HepG2 (cell line): ENCODE measurements at regions not wholly inside any gene's neighbourhood (a gene's known extent, or its start where the extent isn't known, plus 50 kb on each side); places are given as distances from the start of the nearest gene placed in this dataset.

ENCODE experiments used
- ATAC-seq: fragments of 200-7000 bp; cut with Tn5 transposase; 3 replicates; pipeline ENCODE4 v1.9.1; 2020; ENCODE audit warnings: mild to moderate bottlenecking, moderate library complexity
- BruUV-seq: library from RNA; stranded (reverse); fragments of 400-500 nt; replicated peaks from 2 replicates; lab custom pipeline; 2021; lab: Mats Ljungman, UMichigan
- CTCF ChIA-PET: fragments of 300-600 bp; formaldehyde crosslinking; extraction: SDS; loops from one replicate; lab custom pipeline; 2021; ENCODE audit warnings: low total read pairs, inconsistent platforms, low intra/inter-chr PET ratio; lab: Yijun Ruan, JAX
- POLR2A ChIA-PET: fragments of 350-600 bp; sonication (Branson Sonifier 250); formaldehyde crosslinking; loops from one replicate; lab custom pipeline; 2020; ENCODE audit warnings: antibody characterized with exemption, inconsistent platforms; lab: Yijun Ruan, JAX
- DNase-seq: peaks from one replicate; pipeline ENCODE4 v3.0.0-alpha.2; 2015; ENCODE audit warnings: low spot score
- FAIRE-seq: peaks from 3 replicates; lab custom pipeline; 2011; peaks lifted over from hg19 to GRCh38; lab: Jason Lieb, UNC
- H2AFZ ChIP-seq: one replicate; pipeline ENCODE4 v1.6.1; 2011; ENCODE audit warnings: low read length, inconsistent platforms
- H3K27ac ChIP-seq: fragments of 300-600 bp; 3 replicates; pipeline ENCODE4 v1.8.0; 2011; ENCODE audit warnings: mixed run types, mild to moderate bottlenecking, mixed read lengths, low read length, inconsistent platforms; ENCODE audit not compliant: insufficient read depth; ENCODE audit errors: extremely low read length
- H3K27me3 ChIP-seq, 2 experiments: fragments of 200-600 bp in 1 of 2; 2 replicates in 1 of 2; 3 replicates in 1 of 2; pipeline versions ENCODE4 v1.6.0 to v1.8.0; 2011; ENCODE audit warnings: low read length in 2 of 2, mild to moderate bottlenecking in 2 of 2, moderate library complexity in 2 of 2, inconsistent platforms in 1 of 2; ENCODE audit not compliant: insufficient read depth in 2 of 2, control insufficient read depth in 1 of 2
- H3K36me3 ChIP-seq, 2 experiments: fragments of 200-600 bp in 1 of 2; replicated peaks in 1 of 2; 2 replicates in 1 of 2; 3 replicates in 1 of 2; pipeline versions ENCODE4 v1.5.1 to v1.8.0; 2011; ENCODE audit warnings: low read length in 2 of 2, inconsistent platforms in 1 of 2; ENCODE audit not compliant: insufficient read depth in 2 of 2, control insufficient read depth in 1 of 2
- H3K4me1 ChIP-seq: 2 replicates; pipeline ENCODE4 v1.5.1; 2012; ENCODE audit warnings: low read length, inconsistent platforms; ENCODE audit not compliant: insufficient read depth
- H3K4me2 ChIP-seq: 2 replicates; pipeline ENCODE4 v1.6.0; 2011; ENCODE audit warnings: low read depth, low read length, inconsistent platforms
- H3K4me3 ChIP-seq, 3 experiments: fragments of 200-600 bp in 1 of 3; sonication (generic), shearing (Covaris generic) in 1 of 3; replicated peaks in 1 of 3; 2 replicates each; pipeline ENCODE4 v1.5.1; 2011 to 2016; ENCODE audit warnings: low read length in 3 of 3, inconsistent platforms in 2 of 3, low read depth in 2 of 3, mild to moderate bottlenecking in 2 of 3, control low read depth in 1 of 3, mixed read lengths in 1 of 3; ENCODE audit not compliant: insufficient read depth in 1 of 3
- H3K79me2 ChIP-seq: one replicate; pipeline ENCODE4 v1.6.1; 2011; ENCODE audit warnings: low read length, inconsistent platforms; ENCODE audit not compliant: insufficient read depth
- H3K9ac ChIP-seq: 2 replicates; pipeline ENCODE4 v1.6.0; 2011; ENCODE audit warnings: mild to moderate bottlenecking, low read depth, low read length, inconsistent platforms; ENCODE audit not compliant: insufficient read depth
- H3K9me3 ChIP-seq: 2 replicates; pipeline ENCODE4 v1.5.1; 2012; ENCODE audit warnings: mild to moderate bottlenecking, low read length
- H4K20me1 ChIP-seq: 2 replicates; pipeline ENCODE4 v1.6.0; 2011; ENCODE audit warnings: inconsistent platforms, mild to moderate bottlenecking, low read length, moderate library complexity; ENCODE audit not compliant: insufficient read depth
- CC2D1A ChIP-seq: sonication (generic); formaldehyde crosslinking; IDR thresholded peaks from 2 replicates; pipeline ENCODE4 v1.8.1; 2023; ENCODE audit warnings: mild to moderate bottlenecking, missing genetic modification reagents
- CCAR2 ChIP-seq: fragments of 200-400 bp; formaldehyde crosslinking; optimal IDR thresholded peaks from 2 replicates; pipeline ENCODE3; 2018; ENCODE audit warnings: low read depth, mild to moderate bottlenecking, low read length, moderate library complexity
- EP300 ChIP-seq, 3 experiments: sonication (generic) in 1 of 3; formaldehyde crosslinking in 1 of 3; IDR thresholded peaks; 2 replicates each; pipeline versions ENCODE4 v1.5.1 to v1.6.1; 2011 to 2020; ENCODE audit warnings: low read depth in 2 of 3, low read length in 2 of 3, borderline replicate concordance in 1 of 3, improper control_type of control experiment in 1 of 3, mild to moderate bottlenecking in 1 of 3, missing genetic modification reagents in 1 of 3, moderate library complexity in 1 of 3
- FOXJ3 ChIP-seq: sonication (generic); formaldehyde crosslinking; IDR thresholded peaks from 2 replicates; pipeline ENCODE4 v1.4.0; 2020; ENCODE audit warnings: missing genetic modification reagents, mild to moderate bottlenecking, borderline replicate concordance
- GATAD2A ChIP-seq: IDR thresholded peaks from 2 replicates; pipeline ENCODE4 v1.6.1; 2016
- HDAC2 ChIP-seq: sonication (generic); formaldehyde crosslinking; IDR thresholded peaks from 2 replicates; pipeline ENCODE4 v1.4.0; 2020; ENCODE audit warnings: missing genetic modification reagents
- HDAC6 ChIP-seq: fragments of 200-600 bp; sonication (generic); IDR thresholded peaks from 2 replicates; pipeline ENCODE4 v1.7.0; 2017; ENCODE audit warnings: mild to moderate bottlenecking, antibody characterized with exemption, low read length, low read depth
- HOXA3 ChIP-seq: sonication (generic); formaldehyde crosslinking; IDR thresholded peaks from 2 replicates; pipeline ENCODE4 v1.5.0; 2020; ENCODE audit warnings: missing genetic modification reagents
- IKZF4 ChIP-seq: sonication (generic); formaldehyde crosslinking; IDR thresholded peaks from 2 replicates; pipeline ENCODE4 v1.5.1; 2020; ENCODE audit warnings: borderline replicate concordance, mild to moderate bottlenecking, low read depth, missing genetic modification reagents; ENCODE audit errors: not compliant biosample characterization
- ISL2 ChIP-seq: sonication (generic); formaldehyde crosslinking; IDR thresholded peaks from 2 replicates; pipeline ENCODE4 v1.5.0; 2020; ENCODE audit warnings: missing genetic modification reagents
- KLF13 ChIP-seq: sonication (generic); formaldehyde crosslinking; IDR thresholded peaks from 2 replicates; pipeline ENCODE4 v1.4.0; 2020; ENCODE audit warnings: mild to moderate bottlenecking, missing genetic modification reagents
- MBD4 ChIP-seq: IDR thresholded peaks from 2 replicates; pipeline ENCODE4 v1.6.1; 2012; ENCODE audit warnings: low read length, inconsistent platforms, borderline replicate concordance
- SRF ChIP-seq: IDR thresholded peaks from 2 replicates; pipeline ENCODE4 v1.6.1; 2011; ENCODE audit warnings: mild to moderate bottlenecking, low read depth, low read length, moderate library complexity
- YEATS2 ChIP-seq: sonication (generic); formaldehyde crosslinking; IDR thresholded peaks from 2 replicates; pipeline ENCODE4 v1.4.0; 2020; ENCODE audit warnings: missing genetic modification reagents, borderline replicate concordance
- ZEB1 ChIP-seq: IDR thresholded peaks from 2 replicates; pipeline ENCODE4 v1.6.1; 2012; ENCODE audit warnings: mild to moderate bottlenecking, low read depth, inconsistent platforms; ENCODE audit not compliant: insufficient replicate concordance
- ZNF256 ChIP-seq: sonication (generic); formaldehyde crosslinking; conservative IDR thresholded peaks from 2 replicates; pipeline ENCODE4 v1.4.0; 2020; ENCODE audit warnings: missing genetic modification reagents
- WGBS: methylation state at CpG from one replicate; pipeline ENCODE4 v1.1.6; 2017; ENCODE audit warnings: low lambda C conversion rate; 5-methylcytosine and 5-hydroxymethylcytosine counted together
- in situ Hi-C: cut with HindIII; loops from 2 replicates; pipeline ENCODE4 v1.10.0; 2017; ENCODE audit warnings: low pct_unique_long_range_greater_than_20kb; ENCODE audit not compliant: extremely low pct_ligation_motif_present
- intact Hi-C: fragments of 100-400 bp; cut with micrococcal nuclease; formaldehyde crosslinking; loops from one replicate; pipeline ENCODE4 v1.10.0; 2022; ENCODE audit not compliant: unreplicated experiment
- TF ChIP-seq, protein P1 (sequence below): sonication (generic); formaldehyde crosslinking; IDR thresholded peaks from 2 replicates; pipeline ENCODE4 v1.4.0; 2020; ENCODE audit warnings: mild to moderate bottlenecking, missing genetic modification reagents
- TF ChIP-seq, protein P2 (sequence below): sonication (generic); formaldehyde crosslinking; conservative IDR thresholded peaks from 2 replicates; pipeline ENCODE4 v1.8.1; 2023; ENCODE audit warnings: missing genetic modification reagents
- TF ChIP-seq, protein P3 (sequence below): sonication (generic); formaldehyde crosslinking; IDR thresholded peaks from 2 replicates; pipeline ENCODE4 v1.9.0; 2021; ENCODE audit warnings: missing genetic modification reagents, borderline replicate concordance

DNA sequence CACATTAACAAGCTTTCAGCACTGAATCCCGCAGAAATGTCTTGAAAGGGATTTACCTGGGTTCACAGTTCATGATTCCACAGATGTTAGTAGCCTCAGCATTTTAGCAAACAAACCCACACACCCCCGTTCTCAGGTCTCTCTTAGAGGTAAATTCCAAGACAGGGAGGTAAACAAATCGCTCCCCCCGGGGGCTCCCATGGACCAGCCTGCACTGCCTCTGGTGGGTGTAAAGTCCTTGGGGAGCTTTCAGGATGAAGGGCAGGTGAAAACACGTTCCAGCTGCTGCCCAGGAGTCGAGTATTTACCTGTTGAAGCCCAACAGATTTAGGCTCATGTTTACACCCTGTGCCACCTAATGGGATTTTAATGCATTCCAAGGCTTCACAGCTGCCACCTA lies 187.0 kb upstream of the FOXQ1 start:
- H3K27me3 ChIP-seq = no peaks in the 10 kb centered on the region
- TF ChIP-seq GATAD2A (CRISPR knock-in tag) (peak; percentile 61), ZEB1 (peak; percentile 90), HDAC6 (no peak), ZNF256 (0 out of 2 replicates have a peak, but pooled peaks have one; percentile 17), EP300 (IDR thresholded peaks at IDR 0.05; ENCODE audit: low read depth in 2 of 2, low read length in 2 of 2) (peak in 1 of 2 experiments; percentile 26; a peak in 2 of 4 replicates), EP300 (CRISPR knock-in tag; IDR thresholded peaks at IDR 0.05; ENCODE audit: borderline replicate concordance) (no peak), HOXA3 (CRISPR knock-in tag) (peak; percentile 26; the same call in 1 of the 2 replicates), FOXJ3 (CRISPR knock-in tag) (peak; percentile 24; the same call in 1 of the 2 replicates), SRF (no peak), CCAR2 (no peak), MBD4 (no peak), YEATS2 (CRISPR knock-in tag) (no peak), KLF13 (CRISPR knock-in tag) (no peak), ISL2 (CRISPR knock-in tag) (0 out of 2 replicates have a peak, but pooled peaks have one; percentile 36), IKZF4 (CRISPR knock-in tag) (no peak), HDAC2 (CRISPR knock-in tag) (0 out of 2 replicates have a peak, but pooled peaks have one; percentile 24), CC2D1A (CRISPR knock-in tag) (no peak)
- TF ChIP-seq, protein P1, sequence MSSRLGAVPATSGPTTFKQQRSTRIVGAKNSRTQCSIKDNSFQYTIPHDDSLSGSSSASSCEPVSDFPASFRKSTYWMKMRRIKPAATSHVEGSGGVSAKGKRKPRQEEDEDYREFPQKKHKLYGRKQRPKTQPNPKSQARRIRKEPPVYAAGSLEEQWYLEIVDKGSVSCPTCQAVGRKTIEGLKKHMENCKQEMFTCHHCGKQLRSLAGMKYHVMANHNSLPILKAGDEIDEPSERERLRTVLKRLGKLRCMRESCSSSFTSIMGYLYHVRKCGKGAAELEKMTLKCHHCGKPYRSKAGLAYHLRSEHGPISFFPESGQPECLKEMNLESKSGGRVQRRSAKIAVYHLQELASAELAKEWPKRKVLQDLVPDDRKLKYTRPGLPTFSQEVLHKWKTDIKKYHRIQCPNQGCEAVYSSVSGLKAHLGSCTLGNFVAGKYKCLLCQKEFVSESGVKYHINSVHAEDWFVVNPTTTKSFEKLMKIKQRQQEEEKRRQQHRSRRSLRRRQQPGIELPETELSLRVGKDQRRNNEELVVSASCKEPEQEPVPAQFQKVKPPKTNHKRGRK (CRISPR knock-in tag) = no peak
- TF ChIP-seq, protein P2, sequence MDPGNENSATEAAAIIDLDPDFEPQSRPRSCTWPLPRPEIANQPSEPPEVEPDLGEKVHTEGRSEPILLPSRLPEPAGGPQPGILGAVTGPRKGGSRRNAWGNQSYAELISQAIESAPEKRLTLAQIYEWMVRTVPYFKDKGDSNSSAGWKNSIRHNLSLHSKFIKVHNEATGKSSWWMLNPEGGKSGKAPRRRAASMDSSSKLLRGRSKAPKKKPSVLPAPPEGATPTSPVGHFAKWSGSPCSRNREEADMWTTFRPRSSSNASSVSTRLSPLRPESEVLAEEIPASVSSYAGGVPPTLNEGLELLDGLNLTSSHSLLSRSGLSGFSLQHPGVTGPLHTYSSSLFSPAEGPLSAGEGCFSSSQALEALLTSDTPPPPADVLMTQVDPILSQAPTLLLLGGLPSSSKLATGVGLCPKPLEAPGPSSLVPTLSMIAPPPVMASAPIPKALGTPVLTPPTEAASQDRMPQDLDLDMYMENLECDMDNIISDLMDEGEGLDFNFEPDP (CRISPR knock-in tag) = no peak
- TF ChIP-seq, protein P3, sequence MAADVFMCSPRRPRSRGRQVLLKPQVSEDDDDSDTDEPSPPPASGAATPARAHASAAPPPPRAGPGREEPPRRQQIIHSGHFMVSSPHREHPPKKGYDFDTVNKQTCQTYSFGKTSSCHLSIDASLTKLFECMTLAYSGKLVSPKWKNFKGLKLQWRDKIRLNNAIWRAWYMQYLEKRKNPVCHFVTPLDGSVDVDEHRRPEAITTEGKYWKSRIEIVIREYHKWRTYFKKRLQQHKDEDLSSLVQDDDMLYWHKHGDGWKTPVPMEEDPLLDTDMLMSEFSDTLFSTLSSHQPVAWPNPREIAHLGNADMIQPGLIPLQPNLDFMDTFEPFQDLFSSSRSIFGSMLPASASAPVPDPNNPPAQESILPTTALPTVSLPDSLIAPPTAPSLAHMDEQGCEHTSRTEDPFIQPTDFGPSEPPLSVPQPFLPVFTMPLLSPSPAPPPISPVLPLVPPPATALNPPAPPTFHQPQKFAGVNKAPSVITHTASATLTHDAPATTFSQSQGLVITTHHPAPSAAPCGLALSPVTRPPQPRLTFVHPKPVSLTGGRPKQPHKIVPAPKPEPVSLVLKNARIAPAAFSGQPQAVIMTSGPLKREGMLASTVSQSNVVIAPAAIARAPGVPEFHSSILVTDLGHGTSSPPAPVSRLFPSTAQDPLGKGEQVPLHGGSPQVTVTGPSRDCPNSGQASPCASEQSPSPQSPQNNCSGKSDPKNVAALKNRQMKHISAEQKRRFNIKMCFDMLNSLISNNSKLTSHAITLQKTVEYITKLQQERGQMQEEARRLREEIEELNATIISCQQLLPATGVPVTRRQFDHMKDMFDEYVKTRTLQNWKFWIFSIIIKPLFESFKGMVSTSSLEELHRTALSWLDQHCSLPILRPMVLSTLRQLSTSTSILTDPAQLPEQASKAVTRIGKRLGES (CRISPR knock-in tag) = no peak

More for the DNA sequence above, 187.0 kb upstream of the FOXQ1 start:
- Histone ChIP-seq H3K27ac (no peak overlapping the region), H3K79me2 (no peaks in the 10 kb centered on the region), H3K4me3 (no peak overlapping the region), H4K20me1 (no peaks in the 10 kb centered on the region), H2AFZ (no peak overlapping the region), H3K9me3 (no peaks in the 10 kb centered on the region), H3K9ac (no peak overlapping the region), H3K4me2 (peak overlapping the region; percentile 30), H3K4me1 (peaks cover 19% of the 10 kb centered on the region), H3K36me3 (no peaks in the 10 kb centered on the region)
- ATAC-seq (peak; percentile 58), DNase-seq (no peak), FAIRE-seq (peak; percentile 60)
- ChIA-PET CTCF (no interaction called here), POLR2A (no interaction called here)
- WGBS = 6% methylated on average over 6 of the region's 6 CpGs
- no TSS peak for BruUV-seq
- intact Hi-C loops = no loop called here
- in situ Hi-C loops = no loop called here
